Breast epithelium (tissue), 4 donors: ENCODE measurements at regions not wholly inside any gene's neighbourhood (a gene's known extent, or its start where the extent isn't known, plus 50 kb on each side); places are given as distances from the start of the nearest gene placed in this dataset.

Source experiments
- DNase-seq, 2 donors: peaks; one replicate each; pipeline ENCODE4 v3.0.0-alpha.2; 2019; ENCODE audit warnings: low spot score in 2 of 2
- H3K27ac ChIP-seq, 2 donors: fragments of 200-600 bp; sonication (generic) in 1 of 2; one replicate each; pipeline ENCODE4 v1.5.1; 2016 to 2019; ENCODE audit warnings: mild to moderate bottlenecking in 1 of 2
- H3K27me3 ChIP-seq, 2 donors: fragments of 200-600 bp; sonication (generic) in 1 of 2; one replicate each; pipeline versions ENCODE4 v1.5.1 to v1.6.0; 2017 to 2019; ENCODE audit warnings: control low read depth in 1 of 2, mild to moderate bottlenecking in 1 of 2
- H3K36me3 ChIP-seq: fragments of 200-600 bp; one replicate; pipeline ENCODE4 v1.5.1; 2019
- H3K4me1 ChIP-seq, 2 donors: fragments of 200-600 bp; sonication (generic); one replicate each; pipeline ENCODE4 v1.5.1; 2016 to 2019; ENCODE audit warnings: control low read depth in 1 of 2
- H3K4me3 ChIP-seq, 3 donors: fragments of 200-600 bp; sonication (generic); 1 replicate in 2 of 3; 2 replicates in 1 of 3; pipeline ENCODE4 v1.5.1; 2016 to 2019; ENCODE audit warnings: mild to moderate bottlenecking in 3 of 3, moderate library complexity in 2 of 3
- H3K9me3 ChIP-seq, 2 donors: fragments of 200-600 bp; sonication (generic) in 1 of 2; one replicate each; pipeline ENCODE4 v1.5.1; 2016 to 2019; ENCODE audit warnings: control low read depth in 1 of 2
- POLR2A ChIP-seq: fragments of 450-650 bp; IDR thresholded peaks from one replicate; pipeline ENCODE4 v1.6.1; 2016; ENCODE audit warnings: antibody characterized with exemption, mild to moderate bottlenecking, moderate library complexity
- POLR2AphosphoS5 ChIP-seq, 3 donors: sonication (generic); formaldehyde crosslinking; IDR thresholded peaks; one replicate each; pipeline ENCODE4 v1.6.1; 2017; ENCODE audit warnings: antibody characterized with exemption in 3 of 3
- intact Hi-C: fragments of 100-400 bp; cut with DNase I; formaldehyde crosslinking; loops from one replicate; pipeline ENCODE4 v1.15.1; 2023; ENCODE audit warnings: low total_unique reads
- TF ChIP-seq, protein P1 (sequence below), 3 donors: fragments of 450-650 bp; IDR thresholded peaks; one replicate each; pipeline ENCODE4 v1.5.1; 2016 to 2017; ENCODE audit warnings: antibody characterized with exemption in 3 of 3, mild to moderate bottlenecking in 3 of 3, moderate library complexity in 3 of 3

DNA sequence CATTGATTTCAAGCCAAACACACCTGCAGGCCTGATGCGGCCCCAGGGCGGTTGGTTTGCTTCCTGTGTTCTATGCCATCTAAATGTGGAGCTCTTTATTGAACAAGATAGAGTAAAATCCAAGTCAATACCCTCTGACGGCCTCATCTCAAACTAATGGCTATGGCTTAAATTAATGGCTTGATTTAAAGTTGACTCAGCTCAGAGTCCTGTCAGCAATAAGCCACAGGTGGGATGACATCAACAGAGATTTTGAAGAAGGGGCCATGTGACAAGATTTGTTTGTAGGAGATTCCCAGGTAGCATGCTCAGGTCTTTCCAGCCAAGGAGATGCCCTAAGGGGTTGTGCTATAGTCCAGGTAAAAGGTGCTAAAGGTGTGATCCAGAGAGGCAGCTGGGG is 66.7 kb upstream of the ZNF32 start:
- Histone ChIP-seq H3K4me3 (no peak overlapping the region), H3K4me1 (no peaks in the 10 kb centered on the region), H3K27ac (no peak overlapping the region), H3K27me3 (no peaks in the 10 kb centered on the region), H3K9me3 (no peaks in the 10 kb centered on the region), H3K36me3 (no peaks in the 10 kb centered on the region)
- TF ChIP-seq POLR2AphosphoS5 (IDR thresholded peaks at IDR 0.05), result no peak
- TF ChIP-seq, protein P1, sequence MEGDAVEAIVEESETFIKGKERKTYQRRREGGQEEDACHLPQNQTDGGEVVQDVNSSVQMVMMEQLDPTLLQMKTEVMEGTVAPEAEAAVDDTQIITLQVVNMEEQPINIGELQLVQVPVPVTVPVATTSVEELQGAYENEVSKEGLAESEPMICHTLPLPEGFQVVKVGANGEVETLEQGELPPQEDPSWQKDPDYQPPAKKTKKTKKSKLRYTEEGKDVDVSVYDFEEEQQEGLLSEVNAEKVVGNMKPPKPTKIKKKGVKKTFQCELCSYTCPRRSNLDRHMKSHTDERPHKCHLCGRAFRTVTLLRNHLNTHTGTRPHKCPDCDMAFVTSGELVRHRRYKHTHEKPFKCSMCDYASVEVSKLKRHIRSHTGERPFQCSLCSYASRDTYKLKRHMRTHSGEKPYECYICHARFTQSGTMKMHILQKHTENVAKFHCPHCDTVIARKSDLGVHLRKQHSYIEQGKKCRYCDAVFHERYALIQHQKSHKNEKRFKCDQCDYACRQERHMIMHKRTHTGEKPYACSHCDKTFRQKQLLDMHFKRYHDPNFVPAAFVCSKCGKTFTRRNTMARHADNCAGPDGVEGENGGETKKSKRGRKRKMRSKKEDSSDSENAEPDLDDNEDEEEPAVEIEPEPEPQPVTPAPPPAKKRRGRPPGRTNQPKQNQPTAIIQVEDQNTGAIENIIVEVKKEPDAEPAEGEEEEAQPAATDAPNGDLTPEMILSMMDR (IDR thresholded peaks at IDR 0.05), result no peak
- TF ChIP-seq POLR2A, result no peak
- intact Hi-C loops, result no loop called here
- DNase-seq, result no peak

GRCh38 chr10:43712821-43713584 is 64.3 kb upstream of the ZNF32 start:
- no peak for TF ChIP-seq POLR2A
- TF ChIP-seq POLR2AphosphoS5 (IDR thresholded peaks at IDR 0.05), result no peak
- TF ChIP-seq, protein P1 (IDR thresholded peaks at IDR 0.05), result no peak
- no peak for DNase-seq
- Histone ChIP-seq H3K9me3 (no peaks in the 10 kb centered on the region), H3K36me3 (no peaks in the 10 kb centered on the region), H3K4me1 (no peaks in the 10 kb centered on the region), H3K4me3 (no peak overlapping the region), H3K27me3 (no peaks in the 10 kb centered on the region), H3K27ac (no peak overlapping the region)
- intact Hi-C loops, result no loop called here

DNA sequence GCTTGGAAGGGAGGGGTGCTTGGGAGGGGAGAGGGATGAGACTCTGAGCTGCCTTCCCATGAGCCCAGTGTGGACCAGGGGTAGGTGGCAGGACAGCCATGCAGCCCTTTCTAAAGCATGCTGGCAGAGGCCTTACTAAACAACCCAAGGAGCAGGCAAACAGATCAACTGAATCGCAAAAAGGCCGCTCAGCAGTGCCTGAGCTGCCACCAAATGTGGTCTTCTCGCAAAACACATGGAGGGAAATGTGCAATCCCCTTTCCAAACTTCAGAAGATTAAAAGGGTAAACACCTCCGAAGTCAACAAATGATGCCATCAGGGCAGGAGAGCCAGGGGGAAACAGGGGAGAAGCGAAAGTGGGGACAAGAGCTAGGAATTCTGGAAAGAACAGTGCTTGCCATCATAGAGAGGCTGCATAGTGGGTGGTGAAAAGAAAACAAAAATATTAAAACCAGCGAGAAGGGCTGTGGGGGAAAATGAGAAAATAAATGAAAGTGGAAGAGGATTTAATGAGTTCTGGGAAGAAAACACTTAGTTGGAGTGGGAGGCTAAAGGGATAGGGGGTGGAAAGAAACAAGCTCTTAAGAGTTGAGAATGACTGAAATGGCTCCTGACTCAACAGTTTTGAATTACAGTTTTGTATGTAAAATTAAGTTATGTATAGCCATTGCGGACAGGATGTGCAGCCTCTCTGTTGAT is 62.2 kb upstream of the ZNF32 start:
- TF ChIP-seq, protein P1 (IDR thresholded peaks at IDR 0.05), result no peak
- TF ChIP-seq POLR2A (no peak), POLR2AphosphoS5 (IDR thresholded peaks at IDR 0.05) (no peak)
- H3K4me1 ChIP-seq, result no peaks in the 10 kb centered on the region
- no peak overlapping the region for H3K4me3 ChIP-seq
- H3K9me3 ChIP-seq, result no peaks in the 10 kb centered on the region
- H3K36me3 ChIP-seq, result no peaks in the 10 kb centered on the region
- DNase-seq, result no peak
- H3K27me3 ChIP-seq, result no peaks in the 10 kb centered on the region
- intact Hi-C loops, result no loop called here
- H3K27ac ChIP-seq, result no peak overlapping the region

DNA sequence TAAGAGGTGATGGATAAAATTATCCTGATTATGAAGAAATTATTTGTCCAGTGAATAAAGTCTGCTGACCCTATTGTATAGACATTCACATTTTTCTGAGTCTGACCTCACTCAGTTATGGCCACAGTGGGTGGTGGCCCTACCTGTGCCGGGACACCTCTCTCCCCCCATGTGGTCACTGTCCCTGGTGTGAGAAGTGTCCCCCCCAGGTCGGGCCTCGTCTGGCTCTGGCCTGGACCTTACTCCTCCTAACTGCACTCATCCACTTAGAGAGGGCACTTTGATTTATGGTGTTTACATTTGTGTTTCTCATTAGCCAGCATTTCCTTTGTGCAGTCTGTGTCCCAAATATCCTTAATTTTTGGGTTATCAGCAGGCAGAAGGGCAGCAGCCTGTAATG is 59.6 kb upstream of the ZNF32 start:
- Histone ChIP-seq H3K27ac (no peak overlapping the region), H3K9me3 (no peaks in the 10 kb centered on the region), H3K4me1 (no peaks in the 10 kb centered on the region)

More for the DNA sequence above, 59.6 kb upstream of the ZNF32 start:
- intact Hi-C loops, result no loop called here
- Histone ChIP-seq H3K27me3 (no peaks in the 10 kb centered on the region), H3K36me3 (no peaks in the 10 kb centered on the region), H3K4me3 (no peak overlapping the region)
- TF ChIP-seq POLR2AphosphoS5 (IDR thresholded peaks at IDR 0.05) (no peak), POLR2A (no peak)
- TF ChIP-seq, protein P1 (IDR thresholded peaks at IDR 0.05), result no peak
- no peak for DNase-seq
